MCF 10A (cell line): ENCODE measurements at regions not wholly inside any gene's neighbourhood (a gene's known extent, or its start where the extent isn't known, plus 50 kb on each side); places are given as distances from the start of the nearest gene placed in this dataset.

Source experiments
- BruUV-seq: library from RNA; stranded (reverse); fragments of 400-500 nt; replicated peaks from 2 replicates; lab custom pipeline; 2021; lab: Mats Ljungman, UMichigan
- CTCF ChIA-PET: fragments of 300-600 bp; sonication (Branson Sonifier 250); formaldehyde crosslinking; extraction: SDS; loops from one replicate; lab custom pipeline; 2021; ENCODE audit warnings: antibody characterized with exemption, inconsistent platforms; lab: Yijun Ruan, JAX
- POLR2A ChIA-PET: fragments of 300-600, 350-650 bp; sonication (Branson Sonifier 250); formaldehyde crosslinking; extraction: SDS; loops from one replicate; lab custom pipeline; 2020; ENCODE audit warnings: antibody characterized with exemption, inconsistent platforms; lab: Yijun Ruan, JAX
- DNase-seq: peaks from one replicate; pipeline ENCODE4 v3.0.0-alpha.2; 2018; ENCODE audit not compliant: unreplicated experiment
- H3K27ac Mint-ChIP-seq: one replicate; pipeline ENCODE4 v1.8.0; 2022; ENCODE audit warnings: mild to moderate bottlenecking, low read depth, mixed read lengths; ENCODE audit not compliant: unreplicated experiment
- H3K27me3 Mint-ChIP-seq: one replicate; pipeline ENCODE4 v1.8.0; 2022; ENCODE audit warnings: mixed read lengths; ENCODE audit not compliant: insufficient read depth, unreplicated experiment
- H3K36me3 Mint-ChIP-seq: one replicate; pipeline ENCODE4 v1.8.0; 2022; ENCODE audit warnings: mild to moderate bottlenecking, moderate library complexity, mixed read lengths; ENCODE audit not compliant: insufficient read depth, unreplicated experiment
- H3K4me1 Mint-ChIP-seq: one replicate; pipeline ENCODE4 v1.8.0; 2022; ENCODE audit warnings: mixed read lengths; ENCODE audit not compliant: insufficient read depth, unreplicated experiment
- H3K4me3 Mint-ChIP-seq: one replicate; pipeline ENCODE4 v1.8.0; 2022; ENCODE audit warnings: mild to moderate bottlenecking, moderate library complexity, mixed read lengths; ENCODE audit not compliant: unreplicated experiment
- H3K9me3 Mint-ChIP-seq: one replicate; pipeline ENCODE4 v1.8.0; 2022; ENCODE audit warnings: mixed read lengths; ENCODE audit not compliant: unreplicated experiment
- intact Hi-C: fragments of 100-400 bp; cut with micrococcal nuclease; formaldehyde crosslinking; loops from 2 replicates; pipeline ENCODE4 v1.14.1; 2022
- TF ChIP-seq, protein P1 (sequence below): fragments of 200-600 bp; IDR thresholded peaks from one replicate; pipeline ENCODE4 v1.8.0; 2022; ENCODE audit warnings: antibody characterized with exemption, mild to moderate bottlenecking; ENCODE audit not compliant: unreplicated experiment

DNA sequence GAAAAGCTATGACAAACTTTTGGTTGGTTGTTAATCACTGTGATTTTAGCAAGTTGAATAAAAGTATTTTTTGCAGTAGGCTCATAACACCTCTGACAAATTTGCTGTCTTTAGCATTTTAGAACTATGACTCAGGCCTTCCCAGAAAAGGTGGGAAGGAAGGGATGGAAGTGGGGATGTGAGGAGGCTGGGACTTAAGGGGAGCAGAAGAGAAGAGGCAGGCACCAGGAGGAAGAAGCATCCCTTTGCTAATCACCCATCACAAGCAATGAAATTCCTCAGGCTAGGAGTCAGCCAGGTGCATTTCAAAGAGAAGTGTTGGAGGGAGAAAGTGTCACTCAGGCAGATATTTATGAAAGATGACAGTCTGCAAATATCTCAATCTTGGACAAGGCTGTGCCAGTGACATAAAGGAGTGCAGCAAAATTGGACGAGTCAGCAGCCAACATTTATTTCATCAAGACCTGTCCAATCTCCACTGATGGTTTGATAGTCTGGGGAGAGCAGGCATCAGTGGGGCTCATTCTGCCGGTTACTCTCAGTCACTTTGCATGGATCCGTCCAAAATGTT, 337.3 kb upstream of the ARRDC4 start:
- no peak overlapping the region for H3K27ac Mint-ChIP-seq
- no peak for DNase-seq
- H3K9me3 Mint-ChIP-seq, result no peaks in the 10 kb centered on the region
- ChIA-PET POLR2A (no interaction called here), CTCF (interaction anchor here (0.6 kb wide), 1 partner anchor 285 kb away, joined by 4 read pairs; no protein-coding TSS in a partner anchor)
- TF ChIP-seq, protein P1, sequence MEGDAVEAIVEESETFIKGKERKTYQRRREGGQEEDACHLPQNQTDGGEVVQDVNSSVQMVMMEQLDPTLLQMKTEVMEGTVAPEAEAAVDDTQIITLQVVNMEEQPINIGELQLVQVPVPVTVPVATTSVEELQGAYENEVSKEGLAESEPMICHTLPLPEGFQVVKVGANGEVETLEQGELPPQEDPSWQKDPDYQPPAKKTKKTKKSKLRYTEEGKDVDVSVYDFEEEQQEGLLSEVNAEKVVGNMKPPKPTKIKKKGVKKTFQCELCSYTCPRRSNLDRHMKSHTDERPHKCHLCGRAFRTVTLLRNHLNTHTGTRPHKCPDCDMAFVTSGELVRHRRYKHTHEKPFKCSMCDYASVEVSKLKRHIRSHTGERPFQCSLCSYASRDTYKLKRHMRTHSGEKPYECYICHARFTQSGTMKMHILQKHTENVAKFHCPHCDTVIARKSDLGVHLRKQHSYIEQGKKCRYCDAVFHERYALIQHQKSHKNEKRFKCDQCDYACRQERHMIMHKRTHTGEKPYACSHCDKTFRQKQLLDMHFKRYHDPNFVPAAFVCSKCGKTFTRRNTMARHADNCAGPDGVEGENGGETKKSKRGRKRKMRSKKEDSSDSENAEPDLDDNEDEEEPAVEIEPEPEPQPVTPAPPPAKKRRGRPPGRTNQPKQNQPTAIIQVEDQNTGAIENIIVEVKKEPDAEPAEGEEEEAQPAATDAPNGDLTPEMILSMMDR, result no peak
- no peaks in the 10 kb centered on the region for H3K4me1 Mint-ChIP-seq
- H3K4me3 Mint-ChIP-seq, result no peak overlapping the region
- no peaks in the 10 kb centered on the region for H3K36me3 Mint-ChIP-seq
- H3K27me3 Mint-ChIP-seq, result no peaks in the 10 kb centered on the region
- no TSS peak for BruUV-seq
- intact Hi-C loops, result no loop called here

DNA sequence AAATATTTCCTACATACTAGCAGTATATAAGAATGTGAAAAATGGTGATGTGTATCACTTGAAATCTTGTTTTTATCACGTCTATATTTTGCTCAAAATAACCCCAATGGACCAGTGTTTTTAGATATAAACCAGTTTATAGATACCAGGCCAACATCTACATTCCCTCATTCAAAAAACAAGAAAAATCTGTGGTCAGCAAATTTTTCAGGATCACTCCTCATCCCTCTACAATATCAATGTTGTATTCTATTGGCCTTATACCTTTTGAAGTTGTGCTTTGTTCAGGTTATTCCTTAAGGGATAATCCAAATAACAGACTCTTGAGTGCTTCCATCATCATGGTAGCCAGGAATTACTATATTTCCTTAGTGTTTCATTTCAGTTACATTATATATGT, 332.9 kb upstream of the ARRDC4 start:
- ChIA-PET POLR2A (no interaction called here), CTCF (no interaction called here)

DNA sequence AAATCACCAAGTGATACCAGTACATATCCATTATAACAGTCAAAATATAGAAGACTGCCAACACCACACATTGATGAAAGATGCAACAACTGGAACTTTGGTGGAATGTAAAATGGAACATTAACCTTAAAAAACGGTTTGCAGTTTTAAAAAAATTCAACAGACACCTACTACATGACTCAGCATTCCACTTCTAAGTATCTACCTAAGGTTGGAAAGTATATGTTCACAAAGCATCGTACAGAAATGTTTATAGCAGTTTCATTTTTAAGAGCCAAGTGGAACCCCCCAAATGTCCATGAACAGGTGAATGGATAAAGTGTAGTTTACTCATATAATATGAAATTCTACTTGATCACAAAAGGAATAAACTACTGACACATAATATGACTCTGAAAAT, 314.7 kb upstream of the ARRDC4 start:
- Mint-ChIP-seq H3K27me3 (no peaks in the 10 kb centered on the region), H3K4me3 (no peak overlapping the region), H3K36me3 (no peaks in the 10 kb centered on the region), H3K4me1 (no peaks in the 10 kb centered on the region), H3K9me3 (no peaks in the 10 kb centered on the region), H3K27ac (no peak overlapping the region)
- intact Hi-C loops, result no loop called here
- TF ChIP-seq, protein P1, result no peak
- no TSS peak for BruUV-seq
- POLR2A ChIA-PET, result no interaction called here
- no peak for DNase-seq
- CTCF ChIA-PET, result no interaction called here

More for the DNA sequence above, 332.9 kb upstream of the ARRDC4 start:
- H3K9me3 Mint-ChIP-seq, result no peaks in the 10 kb centered on the region
- TF ChIP-seq, protein P1, result no peak
- no peaks in the 10 kb centered on the region for H3K27me3 Mint-ChIP-seq
- H3K4me3 Mint-ChIP-seq, result no peak overlapping the region
- DNase-seq, result no peak
- H3K27ac Mint-ChIP-seq, result no peak overlapping the region
- BruUV-seq, result no TSS peak
- no peaks in the 10 kb centered on the region for H3K4me1 Mint-ChIP-seq
- intact Hi-C loops, result no loop called here
- no peaks in the 10 kb centered on the region for H3K36me3 Mint-ChIP-seq

DNA sequence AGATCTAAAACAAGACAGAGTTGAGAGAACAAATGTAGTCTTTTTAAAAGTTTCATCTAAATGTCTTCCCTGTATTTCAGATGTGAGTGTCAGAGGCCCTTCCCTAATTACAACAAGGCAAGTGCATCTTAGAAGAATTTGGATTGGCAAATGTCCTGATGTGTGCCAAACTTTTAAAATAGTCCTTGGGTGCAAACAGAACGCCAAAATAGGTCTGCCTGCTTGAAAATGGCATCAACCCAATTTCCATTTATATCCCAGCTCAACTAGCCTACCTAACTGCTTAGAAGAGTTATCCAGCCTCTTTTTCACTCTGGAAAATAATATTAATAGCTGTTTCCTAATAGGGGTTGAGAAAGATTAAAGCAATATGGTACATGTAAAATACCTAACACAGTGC, 311.8 kb upstream of the ARRDC4 start:
- no TSS peak for BruUV-seq
- no peak for DNase-seq
- Mint-ChIP-seq H3K9me3 (no peaks in the 10 kb centered on the region), H3K4me3 (no peak overlapping the region), H3K27me3 (peaks cover 12% of the 10 kb centered on the region), H3K36me3 (no peaks in the 10 kb centered on the region), H3K4me1 (no peaks in the 10 kb centered on the region), H3K27ac (no peak overlapping the region)
- TF ChIP-seq, protein P1, result no peak
- ChIA-PET CTCF (interaction anchor here (0.5 kb wide), 1 partner anchor 36 kb away, joined by 3 read pairs; no protein-coding TSS in a partner anchor), POLR2A (no interaction called here)
- intact Hi-C loops, result no loop called here
